Activated T-cell treated with anti-CD3 and anti-CD28 coated beads for 1 hour (primary cell): ENCODE measurements at regions not wholly inside any gene's neighbourhood (a gene's known extent, or its start where the extent isn't known, plus 50 kb on each side); places are given as distances from the start of the nearest gene placed in this dataset.

ENCODE experiments used
- DNase-seq: peaks from one replicate; pipeline ENCODE4 v3.0.0-alpha.2; 2020; ENCODE audit warnings: low read depth

GRCh38 chr20:60126975-60127374, 168.8 kb downstream of the CDH26 start:
- no peak for DNase-seq

GRCh38 chr20:60131375-60131774, 173.2 kb downstream of the CDH26 start:
- no peak for DNase-seq

- no peak for DNase-seq
These were observed 174.1 kb downstream of the CDH26 start for GRCh38 chr20:60132162-60132826.

- DNase-seq = no peak
These were observed 174.8 kb downstream of the CDH26 start for GRCh38 chr20:60132827-60133670.

- DNase-seq = no peak
These were observed 177.1 kb downstream of the CDH26 start for GRCh38 chr20:60135276-60135675.

GRCh38 chr20:60136645-60137401, 178.6 kb downstream of the CDH26 start:
- no peak for DNase-seq

DNA sequence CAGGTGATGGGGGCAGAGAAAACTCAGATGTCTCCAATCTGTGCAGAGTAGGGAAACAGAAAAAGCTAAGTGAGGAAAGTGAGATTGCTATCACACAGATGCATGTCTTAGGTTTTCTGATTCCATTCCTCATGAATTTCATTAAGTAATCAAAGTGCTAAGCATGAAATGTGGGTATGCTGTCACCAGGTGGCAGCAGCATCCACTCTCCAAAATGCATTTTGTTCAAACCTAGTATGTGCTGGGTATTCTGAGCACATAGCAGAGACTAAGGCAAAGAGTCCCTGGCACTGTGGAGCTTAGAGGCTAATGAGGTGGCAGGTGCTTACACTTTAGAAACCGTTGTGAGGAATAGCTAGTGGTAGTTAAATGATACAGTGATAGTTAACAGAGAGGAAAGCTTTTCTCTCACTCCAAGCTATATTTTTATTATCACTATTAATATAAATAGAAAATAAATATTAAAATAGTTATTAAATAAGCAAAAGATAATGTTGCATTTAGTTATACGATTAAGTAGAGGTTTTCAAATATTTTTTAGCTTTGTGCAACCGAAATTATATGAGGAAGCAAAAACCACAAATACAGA, 179.5 kb downstream of the CDH26 start:
- no peak for DNase-seq

DNA sequence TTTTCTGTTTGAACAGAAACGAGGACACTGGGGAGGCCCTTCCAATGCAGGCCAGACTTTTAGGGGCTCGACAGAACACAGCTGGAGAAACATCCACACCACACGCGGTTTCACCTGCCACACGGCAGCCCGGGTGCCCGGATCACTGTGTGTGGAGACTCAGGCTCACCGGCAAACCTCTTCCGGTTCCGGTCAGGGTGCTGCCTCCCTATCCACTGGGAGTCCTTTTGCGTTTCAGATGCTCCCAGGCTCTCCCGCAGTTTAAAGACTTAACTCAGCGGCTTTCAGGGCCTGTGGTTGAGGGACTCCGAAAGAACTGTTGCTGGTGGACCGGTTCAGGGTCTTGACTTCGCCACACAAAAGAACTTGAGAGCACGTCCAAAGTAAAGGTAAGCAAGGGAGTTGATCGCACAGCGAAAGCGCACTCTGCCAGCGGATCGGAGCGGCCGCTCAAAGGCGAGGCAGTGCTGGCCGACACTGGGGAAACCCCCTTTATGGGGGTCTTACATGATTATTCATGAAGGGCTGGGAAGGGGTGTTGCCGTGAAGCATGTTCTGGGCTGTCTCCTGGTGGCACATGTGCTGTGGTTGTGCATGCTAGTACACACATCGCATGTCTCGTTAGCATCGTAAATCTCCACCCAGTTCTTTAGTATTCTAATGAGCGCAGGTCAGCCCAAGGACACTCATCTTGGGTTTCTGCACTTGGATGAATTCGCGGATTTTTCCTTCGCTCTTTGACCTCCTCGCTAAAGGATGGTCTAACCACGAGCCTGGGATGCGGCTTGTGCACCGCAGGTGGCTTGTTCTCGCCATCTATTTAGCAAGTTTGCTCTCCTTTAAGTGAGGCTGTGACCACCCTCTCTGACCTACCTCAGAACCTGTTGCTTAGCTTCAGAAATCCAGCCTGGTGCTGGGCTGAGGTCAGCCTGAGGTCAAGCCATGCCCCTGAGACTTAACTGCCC, 180.3 kb downstream of the CDH26 start:
- DNase-seq = peak; percentile 14

- DNase-seq = no peak
These were observed 181.6 kb downstream of the CDH26 start for GRCh38 chr20:60139663-60140446.

DNA sequence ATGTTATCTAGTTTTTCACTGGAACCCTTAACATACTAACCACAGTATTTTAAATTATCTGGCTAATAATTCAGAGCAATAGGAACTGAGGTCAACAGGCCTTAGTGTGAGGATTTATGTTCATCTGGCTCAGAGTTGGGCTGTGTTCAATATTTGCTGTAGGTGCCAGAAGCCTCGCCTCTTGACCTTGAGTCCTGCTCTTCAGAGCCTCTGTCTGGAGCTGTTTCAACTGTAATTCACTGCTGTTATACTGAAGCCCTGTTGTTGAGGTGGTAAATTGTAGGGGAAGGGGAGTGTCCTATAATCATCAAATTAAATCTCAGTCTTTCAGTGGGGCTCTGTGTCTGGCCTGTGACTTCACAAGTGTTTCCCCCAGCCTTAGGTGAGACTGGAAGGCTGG, 184.4 kb downstream of the CDH26 start:
- no peak for DNase-seq

- DNase-seq = no peak
These were observed 185.1 kb downstream of the CDH26 start for GRCh38 chr20:60143261-60143842.

DNA sequence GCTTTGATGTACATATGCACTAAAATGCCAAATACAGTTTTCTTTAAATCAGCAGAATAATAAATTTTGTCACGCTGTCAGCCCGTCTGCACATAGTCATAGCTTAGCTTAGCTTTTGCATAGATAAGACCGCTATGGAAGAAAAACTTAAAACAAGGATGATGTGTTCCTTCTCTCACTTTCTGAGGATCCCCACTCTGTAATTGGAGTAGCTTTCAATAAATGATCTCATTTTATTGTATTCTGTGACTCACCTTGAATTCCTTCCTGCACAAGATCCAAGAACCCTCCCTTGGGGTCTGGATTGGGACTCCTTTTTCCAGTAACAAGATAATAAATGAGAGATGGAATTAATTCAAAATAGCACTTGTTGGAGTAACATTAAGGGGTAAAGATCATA, 186.2 kb downstream of the CDH26 start:
- no peak for DNase-seq

DNA sequence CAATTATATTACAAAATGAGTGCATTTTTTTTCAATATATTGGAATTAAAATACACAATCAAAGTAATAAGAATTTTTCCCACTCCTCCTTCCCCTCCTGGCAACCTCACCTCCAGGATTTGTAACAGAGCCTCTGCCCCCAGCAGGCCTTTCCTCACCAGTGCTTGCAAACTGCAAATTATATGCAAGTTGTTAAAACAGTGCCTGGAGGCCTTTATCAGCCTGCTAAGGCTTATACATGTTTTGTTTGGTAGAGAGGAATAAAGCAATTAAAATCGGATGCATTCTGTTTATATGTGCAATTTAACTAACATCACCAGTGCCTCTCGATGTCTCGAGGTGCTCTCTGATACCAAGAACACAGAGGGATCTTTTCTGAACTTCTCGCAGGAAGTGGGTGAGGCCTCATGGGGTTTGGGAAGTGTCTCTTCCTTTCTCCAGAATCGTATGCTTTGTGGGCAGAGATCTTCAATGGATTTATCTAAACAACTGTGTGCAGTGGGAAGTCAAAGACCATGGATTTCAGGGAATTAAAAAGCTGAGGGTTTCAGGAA, 186.8 kb downstream of the CDH26 start:
- DNase-seq = no peak

GRCh38 chr20:60147004-60147403, 188.8 kb downstream of the CDH26 start:
- no peak for DNase-seq

- DNase-seq = no peak
These were observed 190.7 kb downstream of the CDH26 start for GRCh38 chr20:60148885-60149284.

DNA sequence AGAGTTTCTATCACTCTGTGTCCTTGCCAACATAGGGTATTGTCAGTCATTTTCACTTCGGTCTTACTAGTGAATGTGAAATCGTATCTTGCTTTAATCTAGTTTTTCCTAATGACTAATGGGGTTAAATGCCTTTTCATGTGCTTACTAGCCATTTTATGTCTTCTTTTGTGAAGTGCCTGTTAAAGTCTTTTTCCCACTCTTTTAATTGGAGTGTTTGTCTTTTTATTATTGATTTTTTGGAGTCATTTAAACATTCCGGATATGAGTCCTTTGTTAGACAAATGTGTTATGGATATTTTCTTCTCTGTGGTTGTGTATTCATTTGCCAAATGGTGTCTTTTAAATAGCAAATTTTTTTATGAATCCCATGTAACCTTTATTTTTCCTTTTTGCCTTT, 194.6 kb downstream of the CDH26 start:
- DNase-seq = no peak

- DNase-seq = no peak
These were observed 202.4 kb downstream of the CDH26 start for GRCh38 chr20:60160451-60161145.

GRCh38 chr20:60167812-60168211, 209.6 kb downstream of the CDH26 start:
- no peak for DNase-seq

DNA sequence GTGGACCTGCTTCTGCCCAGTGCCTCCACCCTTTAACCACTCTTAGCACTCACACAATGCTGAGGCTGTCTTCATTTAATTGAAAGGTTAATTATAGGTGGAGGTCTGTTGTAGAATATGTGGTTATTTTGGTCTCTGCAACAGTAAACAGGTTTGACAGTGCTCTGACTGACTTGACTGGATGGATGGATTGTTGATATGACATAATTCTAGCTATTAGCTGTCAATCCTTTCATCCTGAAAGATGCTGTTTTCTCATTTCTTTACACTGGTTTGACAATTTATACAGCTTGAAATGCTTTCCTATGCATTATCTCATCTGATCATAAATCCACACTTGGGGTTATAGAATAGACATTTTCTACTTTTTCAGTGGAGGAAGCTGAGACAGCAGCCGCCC, 210.7 kb downstream of the CDH26 start:
- no peak for DNase-seq
